ENCODE measurements at regions not wholly inside any gene's neighbourhood (a gene's known extent, or its start where the extent isn't known, plus 50 kb on each side); places are given as distances from the start of the nearest gene placed in this dataset.

GRCh38 chr12:108065069-108065468 lies 64.0 kb upstream of the WSCD2 start:
- TF ChIP-seq CTCF (IDR thresholded peaks at IDR 0.05; ENCODE audit: unreplicated experiment) = no peak
- DNase-seq (ENCODE audit: low spot score, unreplicated experiment) = no peak
- Mint-ChIP-seq H3K27me3 (peaks cover 10% of the 10 kb centered on the region), H3K4me1 (ENCODE audit: low read depth) (no peaks in the 10 kb centered on the region), H3K9me3 (ENCODE audit: low read depth) (no peaks in the 10 kb centered on the region), H3K4me3 (ENCODE audit: low read depth) (no peak overlapping the region), H3K27ac (no peak overlapping the region), H3K36me3 (ENCODE audit: insufficient read depth) (no peaks in the 10 kb centered on the region)

- Mint-ChIP-seq H3K27me3 (peaks cover 14% of the 10 kb centered on the region), H3K27ac (no peak overlapping the region), H3K4me1 (ENCODE audit: low read depth) (no peaks in the 10 kb centered on the region), H3K36me3 (ENCODE audit: insufficient read depth) (no peaks in the 10 kb centered on the region), H3K9me3 (ENCODE audit: low read depth) (no peaks in the 10 kb centered on the region), H3K4me3 (ENCODE audit: low read depth) (no peak overlapping the region)
- no peak for TF ChIP-seq CTCF (IDR thresholded peaks at IDR 0.05; ENCODE audit: unreplicated experiment)
- no peak for DNase-seq (ENCODE audit: low spot score, unreplicated experiment)
Observed at GRCh38 chr12:108066583-108067577, 62.2 kb upstream of the WSCD2 start.

- Mint-ChIP-seq H3K36me3 (ENCODE audit: insufficient read depth) (no peaks in the 10 kb centered on the region), H3K27ac (no peak overlapping the region)
Observed at GRCh38 chr12:108069651-108070165, 59.4 kb upstream of the WSCD2 start.

GRCh38 chr12:108075561-108075960 lies 53.5 kb upstream of the WSCD2 start:
- Mint-ChIP-seq H3K4me3 (ENCODE audit: low read depth) (no peak overlapping the region), H3K4me1 (ENCODE audit: low read depth) (no peaks in the 10 kb centered on the region), H3K27ac (no peak overlapping the region), H3K36me3 (ENCODE audit: insufficient read depth) (no peaks in the 10 kb centered on the region), H3K9me3 (ENCODE audit: low read depth) (no peaks in the 10 kb centered on the region), H3K27me3 (peaks cover 32% of the 10 kb centered on the region)
- no peak for TF ChIP-seq CTCF (IDR thresholded peaks at IDR 0.05; ENCODE audit: unreplicated experiment)
- no peak for DNase-seq (ENCODE audit: low spot score, unreplicated experiment)

More at GRCh38 chr12:108069651-108070165, 59.4 kb upstream of the WSCD2 start:
- Mint-ChIP-seq H3K9me3 (ENCODE audit: low read depth) (no peaks in the 10 kb centered on the region), H3K27me3 (peaks cover 27% of the 10 kb centered on the region), H3K4me3 (ENCODE audit: low read depth) (no peak overlapping the region), H3K4me1 (ENCODE audit: low read depth) (no peaks in the 10 kb centered on the region)
- no peak for DNase-seq (ENCODE audit: low spot score, unreplicated experiment)
- no peak for TF ChIP-seq CTCF (IDR thresholded peaks at IDR 0.05; ENCODE audit: unreplicated experiment)

GRCh38 chr12:108076556-108076955 lies 52.5 kb upstream of the WSCD2 start:
- Mint-ChIP-seq H3K4me1 (ENCODE audit: low read depth) (no peaks in the 10 kb centered on the region), H3K9me3 (ENCODE audit: low read depth) (no peaks in the 10 kb centered on the region), H3K36me3 (ENCODE audit: insufficient read depth) (no peaks in the 10 kb centered on the region), H3K27ac (no peak overlapping the region), H3K27me3 (peaks cover 31% of the 10 kb centered on the region), H3K4me3 (ENCODE audit: low read depth) (no peak overlapping the region)
- no peak for DNase-seq (ENCODE audit: low spot score, unreplicated experiment)
- TF ChIP-seq CTCF (IDR thresholded peaks at IDR 0.05; ENCODE audit: unreplicated experiment) = no peak
